ENCODE measurements at regions not wholly inside any gene's neighbourhood (a gene's known extent, or its start where the extent isn't known, plus 50 kb on each side); places are given as distances from the start of the nearest gene placed in this dataset.

- H3K27me3 ChIP-seq (replicated peaks in 1 of 4; ENCODE audit: control insufficient read depth in 3 of 4, extremely low read depth in 1 of 4, insufficient read depth in 3 of 4, low read length in 3 of 4): no peaks in the 10 kb centered on the region; a peak in 1 of 7 replicates
- no peak overlapping the region for H3K23ac ChIP-seq (ENCODE audit: insufficient read length)
- no peak overlapping the region for H2AK5ac ChIP-seq (ENCODE audit: low read depth, low read length)
- H2BK15ac ChIP-seq (ENCODE audit: low read length): no peak overlapping the region
- H3K9me3 ChIP-seq (ENCODE audit: insufficient read depth in 2 of 2, low read depth in 1 of 2, low read length in 1 of 2): no peaks in the 10 kb centered on the region
- no peak overlapping the region for H4K5ac ChIP-seq (ENCODE audit: insufficient read length, low read depth, low read length)
- H3K79me2 ChIP-seq (ENCODE audit: control insufficient read depth in 1 of 2, insufficient read depth in 2 of 2, low read length in 2 of 2): no peaks in the 10 kb centered on the region
- H3K9ac ChIP-seq (replicated peaks in 1 of 4; ENCODE audit: extremely low read depth in 1 of 4, low read depth in 3 of 4, low read length in 3 of 4): no peak overlapping the region
- FAIRE-seq (no peak), DNase-seq (ENCODE audit: low read depth in 1 of 2, low spot score in 2 of 2) (peak; percentile 38 to 69)
- H2BK12ac ChIP-seq (ENCODE audit: low read depth, low read length): no peak overlapping the region; the same call in 1 of the 2 replicates
- H3K79me1 ChIP-seq (ENCODE audit: low read depth, low read length): no peaks in the 10 kb centered on the region
- H3K23me2 ChIP-seq (ENCODE audit: low read depth, low read length): no peaks in the 10 kb centered on the region
- ChIA-PET CTCF (ENCODE audit: partially characterized antibody) (interaction anchor here (0.6 to 1.3 kb wide), 10 partner anchors 12 to 303 kb away, joined by 3 to 6 read pairs (median 4); no protein-coding TSS in a partner anchor), POLR2A (ENCODE audit: partially characterized antibody) (no interaction called here)
- H4K91ac ChIP-seq (replicated peaks; ENCODE audit: insufficient read length, low read length): no peak overlapping the region
- H3K36me3 ChIP-seq (ENCODE audit: control insufficient read depth in 2 of 4, insufficient read depth in 4 of 4, low read length in 3 of 4): no peaks in the 10 kb centered on the region
- H4K8ac ChIP-seq (ENCODE audit: extremely low read depth, insufficient read depth, low read length): no peak overlapping the region
- peaks cover 0 to 2% (median 0%) of the 10 kb centered on the region in 4 experiments; a peak in 3 of 7 replicates for H3K4me1 ChIP-seq (replicated peaks in 1 of 4; ENCODE audit: control insufficient read depth in 3 of 4, insufficient read depth in 4 of 4, low read length in 3 of 4)
- no peak overlapping the region for H3K4me3 ChIP-seq (ENCODE audit: extremely low read depth in 1 of 4, insufficient read depth in 2 of 4, low read depth in 3 of 4, low read length in 4 of 4)
- H2BK20ac ChIP-seq (ENCODE audit: low read length): no peak overlapping the region
- no peak overlapping the region for H2BK5ac ChIP-seq (ENCODE audit: low read depth, low read length)
- H3K4ac ChIP-seq (replicated peaks; ENCODE audit: insufficient read length, low read depth, low read length): no peak overlapping the region
- WGBS, 2 experiments (ENCODE audit: extremely low coverage in 1 of 2, insufficient coverage in 1 of 2, insufficient read length in 1 of 2, insufficient replicate concordance in 2 of 2, low coverage in 1 of 2, low lambda C conversion rate in 2 of 2, missing lambda C conversion rate in 1 of 2): 54% methylated on average over 5 of the region's 6 CpGs; no CpG with 5 or more reads in 1 of the 2 experiments
- no peak overlapping the region for H3K18ac ChIP-seq (ENCODE audit: extremely low read depth, low read length)
- no peak overlapping the region for H3K27ac ChIP-seq (ENCODE audit: low read depth, low read length)
- H2BK120ac ChIP-seq (replicated peaks; ENCODE audit: low read depth, low read length): no peak overlapping the region
- no peak overlapping the region for H3K4me2 ChIP-seq (ENCODE audit: insufficient read depth in 1 of 2, low read depth in 2 of 2, low read length in 2 of 2)
- no peak overlapping the region for H3K56ac ChIP-seq (replicated peaks; ENCODE audit: insufficient read length, low read depth, low read length)
- H3K14ac ChIP-seq (ENCODE audit: insufficient read length): no peak overlapping the region
- TF ChIP-seq CEBPB (IDR thresholded peaks at IDR 0.05; ENCODE audit: low read depth, low read length) (peak; percentile 44; the same call in 1 of the 2 replicates), RAD21 (IDR thresholded peaks at IDR 0.05 in 1 of 2, conservative IDR thresholded peaks at IDR 0.05 in 1 of 2; ENCODE audit: low read depth in 2 of 2, low read length in 2 of 2) (peak; percentile 93 to 94), ASH2L (IDR thresholded peaks at IDR 0.05; ENCODE audit: low read length) (no peak), BACH1 (IDR thresholded peaks at IDR 0.05; ENCODE audit: low read length) (peak; percentile 82), SP4 (IDR thresholded peaks at IDR 0.05; ENCODE audit: low read length) (no peak), HDAC2 (IDR thresholded peaks at IDR 0.05; ENCODE audit: borderline replicate concordance in 1 of 2, low read depth in 2 of 2, low read length in 2 of 2) (0 out of 4 replicates have a peak, but pooled peaks of 1 of the 2 experiments have one; percentile 47), CTCF (IDR thresholded peaks at IDR 0.05; ENCODE audit: control extremely low read depth in 1 of 3, insufficient read depth in 1 of 3, low read depth in 1 of 3, low read length in 3 of 3) (peak; percentile 85 to 89 (median 85))
- no peak overlapping the region for H2AFZ ChIP-seq (ENCODE audit: low read length)
- no peaks in the 10 kb centered on the region for H4K20me1 ChIP-seq (replicated peaks in 1 of 2; ENCODE audit: control insufficient read depth in 1 of 2, insufficient read depth in 2 of 2, low read length in 2 of 2)
Measured at GRCh38 chr19:29285878-29286277, 72.9 kb upstream of the UQCRFS1 start.
